NCI-H524 (cell line): ENCODE measurements at regions not wholly inside any gene's neighbourhood (a gene's known extent, or its start where the extent isn't known, plus 50 kb on each side); places are given as distances from the start of the nearest gene placed in this dataset.
"Not testable (repeated sequence)": the region's sequence is repeated elsewhere in the genome, so short reads cannot be mapped to it uniquely, and the experiment has no call there.

Source experiments
- DNase-seq, 2 experiments: peaks; one replicate each; lab custom pipeline; 2025; lab: John Stamatoyannopoulos, UW

- not testable (repeated sequence) for DNase-seq
Measured at GRCh38 chr21:9836547-9836946, 684.8 kb upstream of the TPTE start.

GRCh38 chr21:9837001-9837400, 684.4 kb upstream of the TPTE start:
- DNase-seq = not testable (repeated sequence)

GRCh38 chr21:9837526-9837925, 683.9 kb upstream of the TPTE start:
- not testable (repeated sequence) for DNase-seq

- DNase-seq = no peak
Measured at GRCh38 chr21:9837946-9838737, 683.2 kb upstream of the TPTE start.

GRCh38 chr21:9838738-9839642, 682.4 kb upstream of the TPTE start:
- no peak for DNase-seq

- DNase-seq = not testable (repeated sequence)
Measured at GRCh38 chr21:9844106-9844505, 677.3 kb upstream of the TPTE start.

GRCh38 chr21:9847511-9847910, 673.9 kb upstream of the TPTE start:
- DNase-seq = not testable (repeated sequence)

- DNase-seq = not testable (repeated sequence)
Measured at GRCh38 chr21:9851166-9851565, 670.2 kb upstream of the TPTE start.

- not testable (repeated sequence) for DNase-seq
Measured at GRCh38 chr21:9851695-9852094, 669.7 kb upstream of the TPTE start.

GRCh38 chr21:9857563-9857962, 663.8 kb upstream of the TPTE start:
- DNase-seq = not testable (repeated sequence)

- DNase-seq = not testable (repeated sequence)
Measured at GRCh38 chr21:9859865-9860264, 661.5 kb upstream of the TPTE start.

- not testable (repeated sequence) for DNase-seq
Measured at GRCh38 chr21:9862456-9862855, 658.9 kb upstream of the TPTE start.

GRCh38 chr21:9867815-9868214, 653.6 kb upstream of the TPTE start:
- not testable (repeated sequence) for DNase-seq

GRCh38 chr21:9873096-9873495, 648.3 kb upstream of the TPTE start:
- DNase-seq = not testable (repeated sequence)

- DNase-seq = not testable (repeated sequence)
Measured at GRCh38 chr21:9874136-9874535, 647.2 kb upstream of the TPTE start.

- not testable (repeated sequence) for DNase-seq
Measured at GRCh38 chr21:9881430-9881829, 640.0 kb upstream of the TPTE start.

GRCh38 chr21:9883047-9883446, 638.3 kb upstream of the TPTE start:
- not testable (repeated sequence) for DNase-seq

- DNase-seq = not testable (repeated sequence)
Measured at GRCh38 chr21:9883571-9884282, 637.7 kb upstream of the TPTE start.

GRCh38 chr21:9888500-9888899, 632.9 kb upstream of the TPTE start:
- not testable (repeated sequence) for DNase-seq

GRCh38 chr21:9903579-9903978, 617.8 kb upstream of the TPTE start:
- not testable (repeated sequence) for DNase-seq

- not testable (repeated sequence) for DNase-seq
Measured at GRCh38 chr21:9914135-9914534, 607.2 kb upstream of the TPTE start.

- not testable (repeated sequence) for DNase-seq
Measured at GRCh38 chr21:9919446-9919845, 601.9 kb upstream of the TPTE start.
